Ectodermal cell (in vitro differentiated cells): ENCODE measurements at regions not wholly inside any gene's neighbourhood (a gene's known extent, or its start where the extent isn't known, plus 50 kb on each side); places are given as distances from the start of the nearest gene placed in this dataset.

Experiments
- H3K27ac ChIP-seq: 2 replicates; pipeline ENCODE4 v1.7.0; 2013; ENCODE audit warnings: mild to moderate bottlenecking, low read depth, low read length; ENCODE audit not compliant: insufficient read depth, poor library complexity, severe bottlenecking
- H3K27me3 ChIP-seq: 2 replicates; pipeline ENCODE4 v1.7.0; 2013; ENCODE audit warnings: mild to moderate bottlenecking, low read length; ENCODE audit not compliant: insufficient read depth, control insufficient read depth, poor library complexity, severe bottlenecking
- H3K36me3 ChIP-seq: one replicate; pipeline ENCODE4 v1.7.0; 2013; ENCODE audit warnings: low read length; ENCODE audit not compliant: control insufficient read depth, insufficient read depth
- H3K4me1 ChIP-seq: one replicate; pipeline ENCODE4 v1.7.0; 2013; ENCODE audit warnings: low read length; ENCODE audit not compliant: control insufficient read depth, insufficient read depth
- H3K4me3 ChIP-seq: 2 replicates; pipeline ENCODE4 v1.7.0; 2013; ENCODE audit warnings: low read depth, low read length, control low read depth; ENCODE audit not compliant: insufficient read depth
- H3K9me3 ChIP-seq: 2 replicates; pipeline ENCODE4 v1.7.0; 2013; ENCODE audit warnings: mild to moderate bottlenecking, low read length, moderate library complexity; ENCODE audit not compliant: control insufficient read depth
- WGBS, 2 experiments: methylation state at CpG; one replicate each; pipeline ENCODE4 v1.1.7; 2013; ENCODE audit warnings: missing lambda C conversion rate in 2 of 2; 5-methylcytosine and 5-hydroxymethylcytosine counted together

DNA sequence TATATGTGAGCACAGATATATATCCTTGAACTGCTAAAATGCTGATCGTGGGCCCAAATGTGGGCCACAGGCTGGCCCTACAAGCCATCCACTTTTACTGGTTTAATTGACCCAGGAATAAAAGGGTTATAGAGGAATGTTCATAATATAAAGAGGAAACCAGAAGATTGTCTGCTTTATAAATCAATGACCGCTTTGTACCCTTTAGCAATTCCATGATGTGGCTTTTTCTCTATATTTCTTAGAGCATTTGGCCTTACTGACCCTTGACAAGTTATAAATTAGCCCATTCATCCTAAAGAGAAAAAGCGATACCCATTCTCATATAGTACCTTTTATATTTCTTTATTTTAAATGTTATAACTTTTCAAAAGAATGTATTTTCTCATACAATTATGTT, 87.1 kb upstream of the ITGA4 start:
- WGBS, 2 experiments: 90 to 100% methylated on average over 2 of the region's 3 CpGs
- H3K4me1 ChIP-seq: no peaks in the 10 kb centered on the region
- H3K36me3 ChIP-seq: no peaks in the 10 kb centered on the region
- H3K27me3 ChIP-seq: no peaks in the 10 kb centered on the region
- no peak overlapping the region for H3K4me3 ChIP-seq
- no peaks in the 10 kb centered on the region for H3K9me3 ChIP-seq
- H3K27ac ChIP-seq: no peak overlapping the region

DNA sequence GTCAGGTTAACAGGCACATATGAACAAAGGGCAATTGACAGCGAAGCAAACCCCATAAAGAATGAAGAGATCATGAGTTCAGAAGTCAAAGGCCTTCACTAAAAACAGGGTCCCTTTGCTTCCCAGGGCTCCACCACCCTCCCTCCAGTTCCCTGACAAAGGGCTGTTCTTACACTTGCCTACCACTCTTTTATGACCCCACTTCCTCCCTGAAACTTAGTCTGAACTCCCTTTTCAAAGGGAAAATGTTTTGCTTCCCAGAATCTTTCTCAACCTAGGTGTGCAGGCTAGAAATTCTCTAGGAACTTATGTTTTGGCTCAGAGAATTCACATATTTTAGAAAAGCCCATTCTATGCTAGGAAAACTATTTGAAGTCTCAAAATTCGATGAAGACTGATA, 86.0 kb upstream of the ITGA4 start:
- H3K36me3 ChIP-seq: no peaks in the 10 kb centered on the region
- WGBS, 2 experiments: 84 to 92% methylated on average over 2 of the region's 2 CpGs
- H3K9me3 ChIP-seq: no peaks in the 10 kb centered on the region
- H3K27ac ChIP-seq: no peak overlapping the region
- H3K4me1 ChIP-seq: no peaks in the 10 kb centered on the region
- H3K4me3 ChIP-seq: no peak overlapping the region
- H3K27me3 ChIP-seq: no peaks in the 10 kb centered on the region

DNA sequence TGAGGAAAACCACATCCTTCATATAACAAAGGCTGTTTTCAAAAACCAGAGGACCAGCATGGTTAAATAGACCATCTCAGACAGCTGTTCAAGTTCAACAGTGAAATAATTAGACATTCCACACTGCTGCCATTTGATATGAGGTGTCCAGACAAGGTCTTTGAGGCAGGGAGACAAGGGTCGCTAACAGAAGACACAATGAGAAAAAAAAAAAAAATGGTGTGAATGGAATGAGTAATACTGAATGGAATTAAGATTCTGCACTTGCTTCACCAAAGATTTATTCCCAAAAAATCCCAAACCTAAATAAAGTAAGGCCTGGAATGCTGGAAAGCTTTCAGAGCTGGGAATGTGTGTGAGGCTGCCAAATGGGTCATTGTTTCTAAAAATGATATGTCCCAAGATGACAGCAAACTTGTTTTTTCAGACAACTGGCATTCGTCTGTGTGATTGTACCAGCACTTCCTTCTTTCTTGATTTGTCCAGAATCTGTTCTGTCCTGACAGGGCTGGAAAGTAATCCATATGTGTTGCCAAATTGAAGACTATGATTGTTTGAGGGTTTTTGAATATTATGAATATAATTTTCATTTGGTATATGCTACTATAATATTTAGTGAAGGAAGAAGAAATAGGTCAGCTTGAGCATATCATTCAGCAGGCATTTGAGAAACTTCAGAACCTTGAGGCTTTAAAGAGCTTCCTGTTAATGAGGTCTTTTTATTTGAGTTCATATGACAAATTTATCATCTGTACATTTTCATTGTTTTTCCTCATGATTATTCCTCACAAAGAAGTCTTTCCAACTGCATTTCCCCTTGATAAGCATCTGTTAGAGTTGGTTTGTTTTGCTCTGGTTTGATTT, 85.2 kb upstream of the ITGA4 start:
- H3K9me3 ChIP-seq: no peaks in the 10 kb centered on the region
- WGBS, 2 experiments: 90 to 100% methylated on average over 2 of the region's 2 CpGs
- H3K36me3 ChIP-seq: no peaks in the 10 kb centered on the region
- H3K27ac ChIP-seq: no peak overlapping the region
- no peak overlapping the region for H3K4me3 ChIP-seq
- no peaks in the 10 kb centered on the region for H3K27me3 ChIP-seq
- H3K4me1 ChIP-seq: no peaks in the 10 kb centered on the region

DNA sequence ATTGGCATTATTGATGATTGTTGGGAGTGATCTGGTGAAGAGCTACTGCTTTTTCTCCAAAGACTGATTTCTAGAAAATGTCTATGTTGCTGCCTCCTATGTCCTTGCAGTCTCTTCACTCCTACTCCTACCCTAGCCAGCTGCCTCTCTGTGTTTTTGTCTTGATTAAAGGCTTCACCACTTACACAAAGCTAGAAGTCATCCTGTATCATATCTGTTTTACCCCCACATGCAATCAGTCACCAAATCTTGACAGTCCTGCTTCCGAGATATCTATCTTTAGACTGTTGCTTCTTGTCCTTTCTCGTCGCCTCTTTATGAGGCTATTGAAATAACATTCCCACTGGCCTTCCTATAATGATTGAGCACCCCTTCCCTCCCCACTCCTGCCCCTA, 84.5 kb upstream of the ITGA4 start:
- no peak overlapping the region for H3K4me3 ChIP-seq
- H3K27ac ChIP-seq: no peak overlapping the region
- H3K4me1 ChIP-seq: no peaks in the 10 kb centered on the region
- H3K9me3 ChIP-seq: no peaks in the 10 kb centered on the region
- no peaks in the 10 kb centered on the region for H3K27me3 ChIP-seq
- H3K36me3 ChIP-seq: no peaks in the 10 kb centered on the region
- 84 to 89% methylated on average over 3 of the region's 3 CpGs for WGBS, 2 experiments

DNA sequence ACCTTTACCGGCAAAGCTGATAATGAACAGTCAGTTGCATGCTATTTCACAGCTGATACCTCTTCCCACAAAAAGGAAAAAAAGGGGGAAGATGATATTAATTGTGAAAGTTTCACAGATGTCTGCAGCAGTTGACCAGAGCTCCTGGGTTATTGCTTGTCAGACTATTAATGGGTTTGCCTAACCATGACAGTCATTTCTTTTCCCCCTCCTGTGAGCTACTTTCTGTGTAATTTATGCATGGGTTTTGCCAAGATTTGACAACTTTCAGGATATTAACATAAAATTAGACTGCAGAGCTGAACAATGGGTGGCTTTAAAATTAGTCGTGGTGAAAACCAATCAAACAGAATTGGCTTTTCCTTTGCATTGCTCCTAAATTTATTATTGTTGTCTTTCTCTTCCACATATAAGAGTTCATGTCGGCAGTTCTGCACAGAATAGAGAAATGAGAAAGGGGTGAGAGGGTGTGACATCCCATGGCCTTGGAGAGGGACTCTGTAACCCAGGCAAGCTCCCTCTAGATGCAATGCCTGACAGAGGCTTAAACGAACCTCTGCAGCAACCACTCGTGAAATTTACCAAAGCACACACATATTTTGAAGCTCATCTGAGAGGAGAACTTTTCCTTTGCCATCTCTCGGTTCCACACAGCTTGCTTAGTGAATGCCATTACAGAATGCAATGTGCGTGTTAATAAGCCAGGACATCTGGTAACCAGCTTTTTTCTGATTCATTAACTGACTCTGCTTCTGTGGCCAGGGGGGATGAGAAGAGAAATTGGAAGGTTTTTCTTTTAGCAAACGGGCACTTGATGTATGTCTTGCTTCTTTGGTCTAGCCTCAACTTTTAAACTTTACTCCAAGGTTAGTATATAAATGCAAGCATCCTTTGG, 82.2 kb upstream of the ITGA4 start:
- no peaks in the 10 kb centered on the region for H3K4me1 ChIP-seq
- WGBS, 2 experiments: 84 to 86% methylated on average over 5 to 8 of the region's 8 CpGs
- H3K9me3 ChIP-seq: no peaks in the 10 kb centered on the region
- H3K27ac ChIP-seq: no peak overlapping the region
- H3K27me3 ChIP-seq: no peaks in the 10 kb centered on the region
- H3K36me3 ChIP-seq: no peaks in the 10 kb centered on the region
- no peak overlapping the region for H3K4me3 ChIP-seq

DNA sequence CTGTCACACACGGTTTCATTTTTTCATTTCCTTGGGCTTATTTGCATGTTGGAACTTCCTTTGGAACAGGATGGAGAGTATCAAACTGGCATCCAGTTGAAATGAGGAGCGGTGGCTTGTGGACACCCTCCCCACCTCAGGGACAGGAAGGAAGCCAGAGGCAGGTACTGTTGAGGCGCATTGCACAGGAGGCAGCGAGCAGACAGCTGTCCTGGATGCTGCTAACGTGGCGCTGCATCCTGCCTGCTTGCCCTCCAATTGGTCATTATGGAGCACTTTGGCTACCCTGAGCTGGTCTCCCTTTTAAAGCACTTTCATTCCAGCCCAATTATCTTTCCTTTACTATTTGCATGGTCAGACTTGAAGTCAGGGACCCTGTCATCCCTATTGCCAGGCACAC, 80.7 kb upstream of the ITGA4 start:
- Histone ChIP-seq H3K27ac (no peak overlapping the region), H3K36me3 (no peaks in the 10 kb centered on the region), H3K4me3 (no peak overlapping the region), H3K4me1 (no peaks in the 10 kb centered on the region), H3K9me3 (no peaks in the 10 kb centered on the region), H3K27me3 (no peaks in the 10 kb centered on the region)
- WGBS, 2 experiments: 93 to 96% methylated on average over 6 of the region's 6 CpGs

DNA sequence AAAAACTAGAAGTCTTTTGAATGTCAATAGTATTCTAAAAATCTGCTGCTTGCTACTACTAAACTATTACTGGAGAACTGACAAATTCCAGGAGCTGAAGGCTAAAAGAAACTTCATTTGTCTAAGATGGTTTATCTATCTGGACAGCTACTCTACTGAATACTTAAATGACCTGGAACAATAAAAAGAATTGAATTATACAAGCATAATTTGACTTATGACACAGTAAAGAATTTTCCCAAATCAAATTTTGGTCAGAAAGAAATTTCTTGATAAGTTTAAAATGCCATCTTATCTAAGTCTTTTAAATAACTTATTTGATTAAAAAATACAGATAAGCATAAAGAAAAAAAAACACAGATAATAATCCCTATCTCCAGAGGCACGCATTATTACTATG, 80.2 kb upstream of the ITGA4 start:
- Histone ChIP-seq H3K27me3 (no peaks in the 10 kb centered on the region), H3K36me3 (no peaks in the 10 kb centered on the region), H3K9me3 (no peaks in the 10 kb centered on the region), H3K27ac (no peak overlapping the region), H3K4me1 (no peaks in the 10 kb centered on the region), H3K4me3 (no peak overlapping the region)
- no CpG with 5 or more reads among the region's 1 CpG for WGBS, 2 experiments

DNA sequence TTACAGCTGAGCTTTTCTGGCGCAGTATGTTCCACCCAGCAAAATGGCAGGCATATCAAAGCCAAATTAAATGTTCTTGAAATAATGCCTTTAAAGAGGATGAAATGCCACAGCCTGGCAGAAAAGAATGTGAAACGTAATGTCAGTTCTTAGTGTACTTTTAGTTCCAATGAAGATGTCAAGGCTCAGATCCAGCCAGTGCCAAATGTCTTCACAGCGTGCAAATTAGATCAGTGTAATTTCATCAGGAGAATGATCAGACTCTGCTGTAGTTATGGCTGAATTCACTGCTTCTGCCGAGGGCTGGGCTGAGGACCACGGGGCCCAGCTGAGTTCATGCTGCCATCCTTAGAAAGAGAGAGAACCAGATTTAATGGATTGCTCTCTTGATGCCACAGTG, 78.7 kb upstream of the ITGA4 start:
- Histone ChIP-seq H3K4me1 (no peaks in the 10 kb centered on the region), H3K4me3 (no peak overlapping the region), H3K36me3 (no peaks in the 10 kb centered on the region), H3K9me3 (no peaks in the 10 kb centered on the region), H3K27me3 (no peaks in the 10 kb centered on the region), H3K27ac (no peak overlapping the region)
- WGBS, 2 experiments: 71 to 75% methylated on average over 5 of the region's 5 CpGs

DNA sequence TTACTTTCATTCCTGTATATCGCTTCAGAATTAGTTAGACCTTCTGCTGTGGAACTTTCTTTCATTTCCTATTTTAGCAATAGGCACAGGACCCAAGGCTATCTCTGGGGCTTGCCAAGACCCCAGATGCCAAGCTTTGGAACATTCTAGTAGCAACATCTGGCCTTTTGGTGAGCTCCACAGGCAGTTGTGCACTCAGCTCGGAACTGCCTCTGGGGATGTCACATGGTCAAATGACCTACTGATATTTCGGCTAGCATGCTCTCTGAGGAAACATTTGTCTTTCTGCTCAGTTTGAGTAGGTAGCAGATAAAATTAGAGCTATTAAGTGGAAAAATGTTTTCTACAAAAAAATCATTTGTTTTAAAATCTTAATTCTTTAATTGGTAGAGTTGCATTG, 76.6 kb upstream of the ITGA4 start:
- Histone ChIP-seq H3K27ac (no peak overlapping the region), H3K4me1 (no peaks in the 10 kb centered on the region)

DNA sequence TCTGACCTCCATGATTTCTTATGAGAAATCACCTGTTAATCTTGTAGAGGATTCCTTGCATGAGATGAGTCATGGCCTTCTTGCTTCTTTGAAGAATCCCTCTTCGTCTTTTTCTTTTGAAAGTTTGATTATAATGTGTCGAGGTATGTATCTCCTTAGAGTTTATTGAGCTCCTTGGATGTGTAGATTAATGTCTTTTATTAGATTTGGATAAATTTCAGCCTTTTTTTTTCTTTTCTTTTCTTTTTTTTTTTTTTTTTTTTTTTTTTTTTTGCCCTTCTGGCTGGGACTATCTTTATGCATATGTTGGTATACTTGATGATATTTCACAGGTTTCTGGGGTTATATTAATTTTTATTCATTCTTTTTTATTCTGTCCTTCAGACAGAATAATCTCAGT, 72.3 kb upstream of the ITGA4 start:
- Histone ChIP-seq H3K9me3 (no peaks in the 10 kb centered on the region), H3K36me3 (no peaks in the 10 kb centered on the region), H3K4me3 (no peak overlapping the region), H3K27ac (no peak overlapping the region), H3K4me1 (no peaks in the 10 kb centered on the region), H3K27me3 (no peaks in the 10 kb centered on the region)
- 100% methylated on average over 2 of the region's 2 CpGs; no CpG with 5 or more reads in 1 of the 2 experiments for WGBS, 2 experiments

More for the DNA sequence above, 76.6 kb upstream of the ITGA4 start:
- 88 to 89% methylated on average over 3 of the region's 3 CpGs for WGBS, 2 experiments
- Histone ChIP-seq H3K36me3 (no peaks in the 10 kb centered on the region), H3K27me3 (no peaks in the 10 kb centered on the region), H3K9me3 (no peaks in the 10 kb centered on the region), H3K4me3 (no peak overlapping the region)
